H9 (cell line): ENCODE measurements at regions not wholly inside any gene's neighbourhood (a gene's known extent, or its start where the extent isn't known, plus 50 kb on each side); places are given as distances from the start of the nearest gene placed in this dataset.

Experiments used
- DNase-seq: peaks from one replicate; pipeline ENCODE4 v3.0.0-alpha.2; 2017
- H2AFZ ChIP-seq: one replicate; pipeline ENCODE4 v1.6.1; 2013; ENCODE audit warnings: mild to moderate bottlenecking, low read length, control low read depth, moderate library complexity
- H2AK5ac ChIP-seq: 2 replicates; pipeline ENCODE4 v1.6.1; 2013; ENCODE audit warnings: low read length, control low read depth, mixed read lengths; ENCODE audit not compliant: insufficient read length
- H2BK120ac ChIP-seq: one replicate; pipeline ENCODE4 v1.6.1; 2013; ENCODE audit warnings: low read depth, mild to moderate bottlenecking, low read length, control low read depth, inconsistent platforms; ENCODE audit not compliant: poor library complexity, severe bottlenecking
- H2BK12ac ChIP-seq: 2 replicates; pipeline ENCODE4 v1.6.1; 2013; ENCODE audit warnings: low read length, control low read depth, mixed read lengths, low read depth; ENCODE audit not compliant: insufficient read length
- H2BK15ac ChIP-seq: 2 replicates; pipeline ENCODE4 v1.6.1; 2013; ENCODE audit warnings: low read depth, low read length, control low read depth
- H2BK20ac ChIP-seq: one replicate; pipeline ENCODE4 v1.6.1; 2013; ENCODE audit warnings: low read depth, mild to moderate bottlenecking, low read length, control low read depth, inconsistent platforms; ENCODE audit not compliant: poor library complexity, severe bottlenecking
- H2BK5ac ChIP-seq: 2 replicates; pipeline ENCODE4 v1.6.1; 2013; ENCODE audit warnings: low read length, control low read depth, mixed read lengths; ENCODE audit not compliant: insufficient read length
- H3K14ac ChIP-seq: 2 replicates; pipeline ENCODE4 v1.6.1; 2013; ENCODE audit warnings: low read length, control low read depth; ENCODE audit not compliant: insufficient read depth
- H3K18ac ChIP-seq: 2 replicates; pipeline ENCODE4 v1.6.1; 2013; ENCODE audit warnings: low read depth, mild to moderate bottlenecking, mixed read lengths, low read length, control low read depth; ENCODE audit not compliant: insufficient read length
- H3K23ac ChIP-seq: 2 replicates; pipeline ENCODE4 v1.6.1; 2013; ENCODE audit warnings: low read length, control low read depth, mixed read lengths, low read depth; ENCODE audit not compliant: insufficient read length
- H3K23me2 ChIP-seq: 2 replicates; pipeline ENCODE4 v1.6.1; 2013; ENCODE audit warnings: low read depth, mild to moderate bottlenecking, mixed read lengths, low read length, control low read depth; ENCODE audit not compliant: insufficient read length, poor library complexity, severe bottlenecking
- H3K27ac ChIP-seq: 2 replicates; pipeline ENCODE4 v1.5.1; 2013; ENCODE audit warnings: low read length, control low read depth, mixed read lengths, low read depth; ENCODE audit not compliant: insufficient read length
- H3K27me3 ChIP-seq: 2 replicates; pipeline ENCODE4 v1.6.1; 2013; ENCODE audit warnings: low read length, control low read depth, inconsistent platforms; ENCODE audit not compliant: insufficient read depth
- H3K4ac ChIP-seq: 2 replicates; pipeline ENCODE4 v1.6.1; 2013; ENCODE audit warnings: low read depth, mild to moderate bottlenecking, control low read depth, inconsistent platforms, low read length, moderate library complexity
- H3K4me1 ChIP-seq: 2 replicates; pipeline ENCODE4 v1.6.1; 2013; ENCODE audit warnings: low read length, control low read depth, inconsistent platforms; ENCODE audit not compliant: insufficient read depth
- H3K4me2 ChIP-seq: 2 replicates; pipeline ENCODE4 v1.6.1; 2013; ENCODE audit warnings: low read length, control low read depth, mixed read lengths; ENCODE audit not compliant: insufficient read length, insufficient read depth
- H3K56ac ChIP-seq: 2 replicates; pipeline ENCODE4 v1.6.1; 2013; ENCODE audit warnings: low read depth, mild to moderate bottlenecking, mixed read lengths, low read length, control low read depth; ENCODE audit not compliant: insufficient read length
- H3K79me1 ChIP-seq: 2 replicates; pipeline ENCODE4 v1.6.1; 2013; ENCODE audit warnings: low read depth, mild to moderate bottlenecking, moderate library complexity, low read length, control low read depth, inconsistent platforms; ENCODE audit not compliant: insufficient read depth, poor library complexity, severe bottlenecking
- H3K79me2 ChIP-seq: 2 replicates; pipeline ENCODE4 v1.6.1; 2013; ENCODE audit warnings: low read length, control low read depth, inconsistent platforms; ENCODE audit not compliant: insufficient read depth
- H3K9ac ChIP-seq: 2 replicates; pipeline ENCODE4 v1.6.1; 2013; ENCODE audit warnings: low read length, control low read depth, mixed read lengths; ENCODE audit not compliant: insufficient read length; ENCODE audit errors: extremely low read depth
- H3K9me3 ChIP-seq: one replicate; pipeline ENCODE4 v1.6.1; 2013; ENCODE audit warnings: low read depth, low read length, inconsistent platforms; ENCODE audit not compliant: control insufficient read depth
- H3T11ph ChIP-seq: one replicate; pipeline ENCODE4 v1.6.1; 2013; ENCODE audit warnings: mild to moderate bottlenecking, low read length, control low read depth, inconsistent platforms
- H4K20me1 ChIP-seq: one replicate; pipeline ENCODE4 v1.6.1; 2013; ENCODE audit not compliant: control insufficient read depth, insufficient read length, insufficient read depth
- H4K5ac ChIP-seq: 2 replicates; pipeline ENCODE4 v1.6.1; 2013; ENCODE audit warnings: low read depth, mild to moderate bottlenecking, mixed read lengths, low read length, control low read depth; ENCODE audit not compliant: insufficient read length
- H4K8ac ChIP-seq: replicated peaks from 2 replicates; pipeline ENCODE4 v1.6.1; 2013; ENCODE audit warnings: low read length, control low read depth, mixed read lengths, low read depth; ENCODE audit not compliant: insufficient read length
- H4K91ac ChIP-seq: 2 replicates; pipeline ENCODE4 v1.6.1; 2013; ENCODE audit warnings: low read depth, mild to moderate bottlenecking, moderate library complexity, mixed read lengths, low read length, control low read depth; ENCODE audit not compliant: insufficient read length
- H3K27ac Mint-ChIP-seq, 3 experiments: 2 replicates in 2 of 3; 3 replicates in 1 of 3; pipeline ENCODE4 v1.8.0; 2020 to 2021; ENCODE audit warnings: mixed read lengths in 3 of 3, mild to moderate bottlenecking in 1 of 3, moderate library complexity in 1 of 3
- H3K27me3 Mint-ChIP-seq: 2 replicates; pipeline ENCODE4 v1.8.0; 2021; ENCODE audit warnings: low read depth, mild to moderate bottlenecking, moderate library complexity, mixed read lengths
- H3K36me3 Mint-ChIP-seq, 3 experiments: 2 replicates in 2 of 3; 3 replicates in 1 of 3; pipeline ENCODE4 v1.8.0; 2020 to 2021; ENCODE audit warnings: low read depth in 3 of 3, mixed read lengths in 3 of 3; ENCODE audit not compliant: insufficient read depth in 1 of 3
- H3K4me1 Mint-ChIP-seq, 2 experiments: 2 replicates each; pipeline ENCODE4 v1.8.0; 2020; ENCODE audit warnings: mixed read lengths in 2 of 2
- H3K4me3 Mint-ChIP-seq, 2 experiments: 2 replicates in 1 of 2; 3 replicates in 1 of 2; pipeline ENCODE4 v1.8.0; 2020 to 2021; ENCODE audit warnings: mild to moderate bottlenecking in 2 of 2, mixed read lengths in 2 of 2, moderate library complexity in 1 of 2
- H3K9me3 Mint-ChIP-seq, 2 experiments: 2 replicates in 1 of 2; 3 replicates in 1 of 2; pipeline ENCODE4 v1.8.0; 2020; ENCODE audit warnings: mild to moderate bottlenecking in 2 of 2, mixed read lengths in 2 of 2, moderate library complexity in 1 of 2
- WGBS: extraction: QIAGEN DNeasy Blood & Tissue Kit; methylation state at CpG from one replicate; pipeline ENCODE4 v1.1.7; 2013; ENCODE audit warnings: missing lambda C conversion rate, low lambda C conversion rate, mixed read lengths; ENCODE audit not compliant: insufficient read length; ENCODE audit errors: extremely low coverage; 5-methylcytosine and 5-hydroxymethylcytosine counted together
- TF ChIP-seq, protein P1 (sequence below): fragments of 200-600 bp; sonication (generic); conservative IDR thresholded peaks from 3 replicates; pipeline ENCODE4 v1.8.0; 2021; ENCODE audit warnings: antibody characterized with exemption, mild to moderate bottlenecking

DNA sequence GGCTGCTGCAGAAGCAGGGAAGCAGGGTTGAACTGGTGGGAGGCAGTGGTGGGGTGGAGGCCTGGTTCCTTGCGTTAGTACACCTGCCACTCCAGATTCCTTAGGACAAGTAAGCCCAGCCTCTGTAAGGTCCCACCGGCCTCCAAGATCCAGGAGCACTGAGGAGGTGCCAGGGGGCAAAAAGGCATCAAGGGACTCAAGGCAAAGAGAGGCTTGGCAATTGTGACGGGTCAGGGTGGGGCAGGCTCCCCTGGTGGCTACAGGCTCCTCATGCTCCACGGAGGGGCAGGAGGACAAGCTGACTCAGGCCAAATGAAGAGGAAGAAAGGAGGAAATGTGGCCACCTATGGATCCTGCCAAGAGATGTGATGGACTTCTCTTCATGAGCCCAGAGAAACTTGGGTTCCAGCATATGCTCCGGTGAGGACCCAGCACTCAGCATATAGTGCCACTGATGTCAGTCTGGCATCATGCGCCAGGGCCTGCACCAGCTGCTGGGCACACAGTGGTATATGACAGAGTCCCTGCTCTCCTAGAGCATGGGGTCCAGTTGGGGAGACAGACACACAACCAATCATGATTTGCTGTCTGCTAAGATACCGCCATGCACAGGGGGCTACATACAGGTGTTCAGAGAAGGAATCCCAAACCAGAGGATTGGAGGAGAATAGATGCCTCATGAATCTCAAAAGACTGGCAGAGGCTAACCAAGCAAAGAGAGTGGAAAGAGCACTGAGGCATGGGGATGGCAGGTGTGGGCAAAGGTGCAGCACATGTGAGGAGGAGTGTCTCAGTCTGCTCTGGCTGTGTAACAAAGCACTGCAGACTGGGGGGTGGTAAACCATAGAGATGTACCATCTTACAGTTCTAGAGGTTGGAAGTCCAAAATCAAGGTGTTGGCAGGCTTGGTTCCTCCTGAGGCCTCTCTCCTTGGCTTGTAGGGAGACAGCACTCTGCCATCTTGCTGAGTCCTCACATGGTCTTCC is 249.7 kb downstream of the RHOU start:
- H3K9me3 ChIP-seq: no peaks in the 10 kb centered on the region
- no peak overlapping the region for H3K27ac ChIP-seq
- no peak overlapping the region for H2BK120ac ChIP-seq
- H3K4me1 ChIP-seq: peaks cover 2% of the 10 kb centered on the region; the same call in 1 of the 2 replicates
- Mint-ChIP-seq H3K27me3 (peaks cover 2% of the 10 kb centered on the region), H3K9me3 (no peaks in the 10 kb centered on the region; a peak in 1 of 5 replicates), H3K4me1 (peaks cover 29 to 37% of the 10 kb centered on the region in 2 experiments), H3K27ac (no peak overlapping the region), H3K36me3 (no peaks in the 10 kb centered on the region), H3K4me3 (no peak overlapping the region)
- H3K79me1 ChIP-seq: no peaks in the 10 kb centered on the region
- WGBS: no CpG with 5 or more reads among the region's 7 CpGs
- H3K23me2 ChIP-seq: no peaks in the 10 kb centered on the region
- no peak overlapping the region for H3K18ac ChIP-seq
- no peak overlapping the region for H2BK20ac ChIP-seq
- no peak overlapping the region for H4K5ac ChIP-seq
- no peak overlapping the region for H3K9ac ChIP-seq
- no peak overlapping the region for H3K4me2 ChIP-seq
- H2BK5ac ChIP-seq: no peak overlapping the region
- H4K8ac ChIP-seq: no peak overlapping the region
- H3K23ac ChIP-seq: no peak overlapping the region
- DNase-seq: peak; percentile 19
- H4K20me1 ChIP-seq: no peaks in the 10 kb centered on the region
- H3K79me2 ChIP-seq: no peaks in the 10 kb centered on the region
- no peak overlapping the region for H2BK15ac ChIP-seq
- H3T11ph ChIP-seq: no peak overlapping the region
- no peak overlapping the region for H3K4ac ChIP-seq
- no peak overlapping the region for H2AFZ ChIP-seq
- no peak overlapping the region for H4K91ac ChIP-seq
- no peak overlapping the region for H3K14ac ChIP-seq
- H3K27me3 ChIP-seq: no peaks in the 10 kb centered on the region
- H3K56ac ChIP-seq: no peak overlapping the region
- no peak overlapping the region for H2BK12ac ChIP-seq
- TF ChIP-seq, protein P1, sequence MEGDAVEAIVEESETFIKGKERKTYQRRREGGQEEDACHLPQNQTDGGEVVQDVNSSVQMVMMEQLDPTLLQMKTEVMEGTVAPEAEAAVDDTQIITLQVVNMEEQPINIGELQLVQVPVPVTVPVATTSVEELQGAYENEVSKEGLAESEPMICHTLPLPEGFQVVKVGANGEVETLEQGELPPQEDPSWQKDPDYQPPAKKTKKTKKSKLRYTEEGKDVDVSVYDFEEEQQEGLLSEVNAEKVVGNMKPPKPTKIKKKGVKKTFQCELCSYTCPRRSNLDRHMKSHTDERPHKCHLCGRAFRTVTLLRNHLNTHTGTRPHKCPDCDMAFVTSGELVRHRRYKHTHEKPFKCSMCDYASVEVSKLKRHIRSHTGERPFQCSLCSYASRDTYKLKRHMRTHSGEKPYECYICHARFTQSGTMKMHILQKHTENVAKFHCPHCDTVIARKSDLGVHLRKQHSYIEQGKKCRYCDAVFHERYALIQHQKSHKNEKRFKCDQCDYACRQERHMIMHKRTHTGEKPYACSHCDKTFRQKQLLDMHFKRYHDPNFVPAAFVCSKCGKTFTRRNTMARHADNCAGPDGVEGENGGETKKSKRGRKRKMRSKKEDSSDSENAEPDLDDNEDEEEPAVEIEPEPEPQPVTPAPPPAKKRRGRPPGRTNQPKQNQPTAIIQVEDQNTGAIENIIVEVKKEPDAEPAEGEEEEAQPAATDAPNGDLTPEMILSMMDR: no peak
- no peak overlapping the region for H2AK5ac ChIP-seq
